ENCODE measurements at regions not wholly inside any gene's neighbourhood (a gene's known extent, or its start where the extent isn't known, plus 50 kb on each side); places are given as distances from the start of the nearest gene placed in this dataset.
A peak's percentile ranks its signal among the peaks of the same experiment; 100 is the strongest.

GRCh38 chrX:49773993-49774392 is 55.1 kb upstream of the PAGE4 start:
- DNase-seq, result no peak

GRCh38 chrX:49767236-49767635 is 61.9 kb upstream of the PAGE4 start:
- DNase-seq, result no peak

- no peak for DNase-seq
Measured at GRCh38 chrX:49762175-49762720, 66.5 kb upstream of the PAGE1 start.

- no peak for DNase-seq
Measured at GRCh38 chrX:49761481-49761880, 65.7 kb upstream of the PAGE1 start.

GRCh38 chrX:49760290-49760890 is 64.6 kb upstream of the PAGE1 start:
- no peak for DNase-seq

- no peak for DNase-seq
Measured at GRCh38 chrX:49756692-49757091, 60.9 kb upstream of the PAGE1 start.

- DNase-seq, result peak in 3 of 4 experiments; percentile 3 to 11 (median 9)
Measured at GRCh38 chrX:49754233-49754857, 58.6 kb upstream of the PAGE1 start.

- no peak for DNase-seq
Measured at GRCh38 chrX:49753691-49754090, 57.9 kb upstream of the PAGE1 start.

- DNase-seq, result no peak
Measured at GRCh38 chrX:49748211-49748956, 52.6 kb upstream of the PAGE1 start.

- DNase-seq, result no peak
Measured at GRCh38 chrX:49746306-49746705, 50.5 kb upstream of the PAGE1 start.

Data from activated CD4-positive, CD25-positive, alpha-beta regulatory T cell (primary cell).